ENCODE measurements at regions not wholly inside any gene's neighbourhood (a gene's known extent, or its start where the extent isn't known, plus 50 kb on each side); places are given as distances from the start of the nearest gene placed in this dataset.

DNA sequence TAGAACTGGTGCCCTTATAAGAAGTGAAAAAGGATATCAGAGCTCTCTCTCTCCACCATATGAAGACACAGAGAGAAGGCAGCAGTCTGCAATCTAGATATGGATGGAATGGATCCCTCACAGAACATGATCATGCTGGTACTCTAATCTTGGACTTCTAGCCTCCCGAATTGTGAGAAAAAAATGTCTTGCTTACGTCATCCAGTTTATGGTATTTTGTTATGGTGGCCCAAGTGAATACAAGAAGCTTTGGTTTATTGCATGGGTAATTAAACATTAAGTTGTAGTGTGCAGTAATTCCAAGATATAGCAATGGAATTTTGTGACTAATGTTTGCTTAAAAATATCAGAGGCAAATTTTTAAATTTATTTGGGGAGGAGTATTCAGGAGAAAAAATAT, 1667.4 kb upstream of the SLC39A10 start:
- H3K4me3 Mint-ChIP-seq = no peak overlapping the region
- H3K4me1 Mint-ChIP-seq = no peaks in the 10 kb centered on the region
- H3K9me3 Mint-ChIP-seq = no peaks in the 10 kb centered on the region
- H3K27me3 Mint-ChIP-seq (ENCODE audit: low read depth) = no peaks in the 10 kb centered on the region
- no peak overlapping the region for H3K27ac Mint-ChIP-seq
- no peaks in the 10 kb centered on the region for H3K36me3 Mint-ChIP-seq (ENCODE audit: low read depth)
- TF ChIP-seq, protein P1, sequence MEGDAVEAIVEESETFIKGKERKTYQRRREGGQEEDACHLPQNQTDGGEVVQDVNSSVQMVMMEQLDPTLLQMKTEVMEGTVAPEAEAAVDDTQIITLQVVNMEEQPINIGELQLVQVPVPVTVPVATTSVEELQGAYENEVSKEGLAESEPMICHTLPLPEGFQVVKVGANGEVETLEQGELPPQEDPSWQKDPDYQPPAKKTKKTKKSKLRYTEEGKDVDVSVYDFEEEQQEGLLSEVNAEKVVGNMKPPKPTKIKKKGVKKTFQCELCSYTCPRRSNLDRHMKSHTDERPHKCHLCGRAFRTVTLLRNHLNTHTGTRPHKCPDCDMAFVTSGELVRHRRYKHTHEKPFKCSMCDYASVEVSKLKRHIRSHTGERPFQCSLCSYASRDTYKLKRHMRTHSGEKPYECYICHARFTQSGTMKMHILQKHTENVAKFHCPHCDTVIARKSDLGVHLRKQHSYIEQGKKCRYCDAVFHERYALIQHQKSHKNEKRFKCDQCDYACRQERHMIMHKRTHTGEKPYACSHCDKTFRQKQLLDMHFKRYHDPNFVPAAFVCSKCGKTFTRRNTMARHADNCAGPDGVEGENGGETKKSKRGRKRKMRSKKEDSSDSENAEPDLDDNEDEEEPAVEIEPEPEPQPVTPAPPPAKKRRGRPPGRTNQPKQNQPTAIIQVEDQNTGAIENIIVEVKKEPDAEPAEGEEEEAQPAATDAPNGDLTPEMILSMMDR (IDR thresholded peaks at IDR 0.05; ENCODE audit: unreplicated experiment in 3 of 3) = no peak

DNA sequence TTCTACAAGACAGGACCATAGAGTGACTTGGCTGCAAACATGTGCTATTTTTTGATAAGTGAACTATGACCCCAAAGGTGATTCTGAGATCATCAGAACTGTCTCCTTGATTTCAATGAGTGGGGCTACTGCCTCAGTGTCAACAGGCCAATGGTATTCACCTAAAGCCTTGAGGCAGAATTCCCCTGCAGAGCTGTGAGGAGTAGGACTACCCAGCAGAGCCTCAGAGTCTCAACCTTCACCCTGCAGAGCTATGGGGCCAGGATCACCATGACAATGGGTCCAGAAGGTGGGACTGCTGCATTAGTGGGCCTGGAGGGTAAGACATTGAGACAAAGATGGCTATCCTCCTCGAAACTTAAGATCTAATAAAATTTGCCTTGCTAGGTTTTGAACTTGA, 1668.2 kb upstream of the SLC39A10 start:
- no peak overlapping the region for H3K4me3 Mint-ChIP-seq
- TF ChIP-seq, protein P1 (IDR thresholded peaks at IDR 0.05; ENCODE audit: unreplicated experiment in 3 of 3) = no peak
- no peaks in the 10 kb centered on the region for H3K9me3 Mint-ChIP-seq
- H3K4me1 Mint-ChIP-seq = no peaks in the 10 kb centered on the region
- no peak overlapping the region for H3K27ac Mint-ChIP-seq
- no peaks in the 10 kb centered on the region for H3K27me3 Mint-ChIP-seq (ENCODE audit: low read depth)
- no peaks in the 10 kb centered on the region for H3K36me3 Mint-ChIP-seq (ENCODE audit: low read depth)

DNA sequence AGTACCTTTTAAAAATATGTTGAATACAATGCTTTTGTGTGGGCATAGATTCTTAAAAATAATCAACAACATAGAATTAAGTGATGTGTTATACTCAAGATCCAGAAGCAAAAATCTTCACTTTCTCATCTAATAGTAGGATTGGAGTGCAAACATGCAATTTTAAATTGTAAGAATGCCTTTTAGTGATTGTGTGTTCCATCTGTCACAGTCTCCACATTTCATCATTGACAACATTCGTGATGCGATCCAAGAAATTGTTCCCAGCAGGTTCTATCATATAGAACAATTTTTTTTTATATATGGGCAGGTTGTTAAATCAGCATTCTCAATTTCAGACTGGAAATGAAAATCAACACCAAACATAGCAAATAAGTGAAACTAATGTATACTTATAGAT, 1671.8 kb upstream of the SLC39A10 start:
- no peak overlapping the region for H3K27ac Mint-ChIP-seq
- H3K4me3 Mint-ChIP-seq = no peak overlapping the region
- H3K4me1 Mint-ChIP-seq = no peaks in the 10 kb centered on the region
- H3K9me3 Mint-ChIP-seq = no peaks in the 10 kb centered on the region
- TF ChIP-seq, protein P1 (IDR thresholded peaks at IDR 0.05; ENCODE audit: unreplicated experiment in 3 of 3) = no peak
- no peaks in the 10 kb centered on the region for H3K36me3 Mint-ChIP-seq (ENCODE audit: low read depth)
- no peaks in the 10 kb centered on the region for H3K27me3 Mint-ChIP-seq (ENCODE audit: low read depth)

DNA sequence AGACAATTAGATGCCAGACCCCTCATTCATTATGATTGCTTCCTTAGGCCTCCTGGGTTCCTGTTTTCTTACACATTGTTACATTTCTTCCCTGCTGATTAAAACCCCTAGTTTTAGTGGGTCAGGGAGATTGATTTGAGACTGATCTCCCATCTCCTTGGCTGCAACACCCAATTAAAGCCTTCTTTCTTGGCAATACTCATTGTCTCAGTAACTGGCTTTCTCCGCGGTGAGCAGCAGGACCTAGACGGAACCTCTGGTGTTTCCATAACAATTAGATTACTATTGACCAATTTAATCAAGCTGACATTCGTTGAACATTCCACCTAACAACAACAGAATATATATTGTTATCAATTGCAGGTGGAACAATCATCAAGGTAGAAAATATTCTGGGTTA, 1676.4 kb upstream of the SLC39A10 start:
- Mint-ChIP-seq H3K27me3 (ENCODE audit: low read depth) (no peaks in the 10 kb centered on the region), H3K9me3 (peaks cover 14% of the 10 kb centered on the region), H3K27ac (no peak overlapping the region), H3K36me3 (ENCODE audit: low read depth) (no peaks in the 10 kb centered on the region), H3K4me3 (no peak overlapping the region), H3K4me1 (no peaks in the 10 kb centered on the region)
- TF ChIP-seq, protein P1 (IDR thresholded peaks at IDR 0.05; ENCODE audit: unreplicated experiment in 3 of 3) = no peak

DNA sequence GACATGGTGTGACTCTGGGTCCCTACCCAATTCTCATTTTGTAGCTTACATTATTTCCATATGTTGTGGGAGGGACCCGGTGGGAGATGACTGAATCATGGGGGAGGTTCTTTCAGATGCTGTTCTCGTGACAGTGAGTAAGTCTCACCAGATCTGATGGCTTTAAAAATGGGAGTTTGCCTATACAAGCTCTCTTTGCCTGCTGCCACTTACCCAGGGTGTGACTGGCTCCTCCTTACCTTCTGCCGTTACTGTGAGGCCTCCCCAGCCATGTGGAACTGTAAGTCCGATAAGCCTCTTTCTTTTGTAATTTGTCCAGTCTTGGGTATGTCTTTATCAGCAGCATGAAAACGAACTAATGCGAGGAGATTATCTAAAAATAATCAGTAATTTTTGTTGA, 1683.2 kb upstream of the SLC39A10 start:
- Mint-ChIP-seq H3K27me3 (ENCODE audit: low read depth) (no peaks in the 10 kb centered on the region), H3K36me3 (ENCODE audit: low read depth) (no peaks in the 10 kb centered on the region), H3K4me1 (no peaks in the 10 kb centered on the region), H3K27ac (no peak overlapping the region), H3K9me3 (peaks cover 14% of the 10 kb centered on the region), H3K4me3 (no peak overlapping the region)
- TF ChIP-seq, protein P1 (IDR thresholded peaks at IDR 0.05; ENCODE audit: unreplicated experiment in 3 of 3) = no peak

DNA sequence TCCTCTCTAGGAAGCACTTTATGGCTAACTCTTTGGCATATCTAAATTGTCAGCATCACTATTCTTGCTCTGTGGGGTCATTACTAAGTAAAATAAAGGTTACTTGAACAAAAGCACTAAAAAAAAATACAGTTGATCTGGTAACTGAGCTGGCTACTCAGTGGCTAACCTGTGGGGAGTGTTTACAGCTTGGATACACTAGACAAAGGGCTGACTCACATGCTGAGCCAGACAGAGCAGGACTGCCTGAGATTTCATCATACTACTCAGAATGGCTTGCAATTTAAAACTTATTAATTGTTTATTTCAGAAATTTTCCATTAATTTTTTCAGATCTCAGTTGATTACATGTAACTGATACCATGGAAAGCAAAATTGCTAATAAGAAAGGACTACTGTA, 1690.4 kb upstream of the SLC39A10 start:
- H3K27me3 Mint-ChIP-seq (ENCODE audit: low read depth) = no peaks in the 10 kb centered on the region
- H3K4me1 Mint-ChIP-seq = no peaks in the 10 kb centered on the region
- H3K36me3 Mint-ChIP-seq (ENCODE audit: low read depth) = no peaks in the 10 kb centered on the region
- H3K4me3 Mint-ChIP-seq = no peak overlapping the region
- no peaks in the 10 kb centered on the region for H3K9me3 Mint-ChIP-seq
- TF ChIP-seq, protein P1 (IDR thresholded peaks at IDR 0.05; ENCODE audit: unreplicated experiment in 3 of 3) = no peak
- H3K27ac Mint-ChIP-seq = no peak overlapping the region
